ENCODE measurements at regions not wholly inside any gene's neighbourhood (a gene's known extent, or its start where the extent isn't known, plus 50 kb on each side); places are given as distances from the start of the nearest gene placed in this dataset.

GRCh38 chr4:22962295-22962694 lies 269.6 kb downstream of the GBA3 start:
- Histone ChIP-seq H3K36me3 (ENCODE audit: insufficient read depth, low read length) (no peaks in the 10 kb centered on the region), H2AFZ (ENCODE audit: low read depth, low read length) (no peak overlapping the region), H3K27me3 (ENCODE audit: insufficient read depth, low read length, poor library complexity) (no peaks in the 10 kb centered on the region), H3K9me3 (ENCODE audit: insufficient read depth, low read length, severe bottlenecking) (no peaks in the 10 kb centered on the region), H3K79me2 (ENCODE audit: insufficient read depth, low read length) (no peaks in the 10 kb centered on the region), H3K4me1 (ENCODE audit: insufficient read depth, low read length) (no peaks in the 10 kb centered on the region), H3K4me2 (ENCODE audit: insufficient read depth, low read length) (no peak overlapping the region), H4K20me1 (ENCODE audit: insufficient read depth, low read length) (no peaks in the 10 kb centered on the region), H3K9ac (ENCODE audit: low read depth, low read length) (no peak overlapping the region), H3K4me3 (ENCODE audit: low read depth in 1 of 2, low read length in 2 of 2) (no peak overlapping the region), H3K27ac (ENCODE audit: low read length) (no peak overlapping the region)
- TF ChIP-seq CTCF (IDR thresholded peaks at IDR 0.05; ENCODE audit: borderline replicate concordance, extremely low read depth, low read length, poor library complexity, severe bottlenecking) (peak; percentile 40), EZH2 (IDR thresholded peaks at IDR 0.05; ENCODE audit: borderline replicate concordance, low read depth, low read length, severe bottlenecking) (no peak)
- DNase-seq (no peak), ATAC-seq (ENCODE audit: insufficient read depth, low read depth) (no peak)

- Histone ChIP-seq H3K36me3 (ENCODE audit: insufficient read depth, low read length) (no peaks in the 10 kb centered on the region), H3K79me2 (ENCODE audit: insufficient read depth, low read length) (no peaks in the 10 kb centered on the region), H3K4me1 (ENCODE audit: insufficient read depth, low read length) (no peaks in the 10 kb centered on the region), H3K4me3 (ENCODE audit: low read depth in 1 of 2, low read length in 2 of 2) (no peak overlapping the region), H3K27me3 (ENCODE audit: insufficient read depth, low read length, poor library complexity) (no peaks in the 10 kb centered on the region), H3K4me2 (ENCODE audit: insufficient read depth, low read length) (no peak overlapping the region), H3K9me3 (ENCODE audit: insufficient read depth, low read length, severe bottlenecking) (no peaks in the 10 kb centered on the region), H3K9ac (ENCODE audit: low read depth, low read length) (no peak overlapping the region), H4K20me1 (ENCODE audit: insufficient read depth, low read length) (no peaks in the 10 kb centered on the region), H2AFZ (ENCODE audit: low read depth, low read length) (no peak overlapping the region), H3K27ac (ENCODE audit: low read length) (no peak overlapping the region)
- DNase-seq (no peak), ATAC-seq (ENCODE audit: insufficient read depth, low read depth) (no peak)
- no peak for TF ChIP-seq EZH2 (IDR thresholded peaks at IDR 0.05; ENCODE audit: borderline replicate concordance, low read depth, low read length, severe bottlenecking)
- no peak for TF ChIP-seq CTCF (IDR thresholded peaks at IDR 0.05; ENCODE audit: borderline replicate concordance, extremely low read depth, low read length, poor library complexity, severe bottlenecking)
These were observed 266.7 kb downstream of the GBA3 start for GRCh38 chr4:22959483-22959882.

GRCh38 chr4:22957774-22958309 lies 265.1 kb downstream of the GBA3 start:
- H4K20me1 ChIP-seq (ENCODE audit: insufficient read depth, low read length) = no peaks in the 10 kb centered on the region
- TF ChIP-seq EZH2 (IDR thresholded peaks at IDR 0.05; ENCODE audit: borderline replicate concordance, low read depth, low read length, severe bottlenecking) = no peak
- TF ChIP-seq CTCF (IDR thresholded peaks at IDR 0.05; ENCODE audit: borderline replicate concordance, extremely low read depth, low read length, poor library complexity, severe bottlenecking) = no peak
- H3K4me2 ChIP-seq (ENCODE audit: insufficient read depth, low read length) = no peak overlapping the region
- H3K27ac ChIP-seq (ENCODE audit: low read length) = no peak overlapping the region
- no peaks in the 10 kb centered on the region for H3K9me3 ChIP-seq (ENCODE audit: insufficient read depth, low read length, severe bottlenecking)
- no peak overlapping the region for H3K4me3 ChIP-seq (ENCODE audit: low read depth in 1 of 2, low read length in 2 of 2)
- no peaks in the 10 kb centered on the region for H3K27me3 ChIP-seq (ENCODE audit: insufficient read depth, low read length, poor library complexity)
- H2AFZ ChIP-seq (ENCODE audit: low read depth, low read length) = no peak overlapping the region
- H3K4me1 ChIP-seq (ENCODE audit: insufficient read depth, low read length) = no peaks in the 10 kb centered on the region
- no peak for ATAC-seq (ENCODE audit: insufficient read depth, low read depth)
- H3K79me2 ChIP-seq (ENCODE audit: insufficient read depth, low read length) = no peaks in the 10 kb centered on the region
- no peak for DNase-seq
- no peak overlapping the region for H3K9ac ChIP-seq (ENCODE audit: low read depth, low read length)
- no peaks in the 10 kb centered on the region for H3K36me3 ChIP-seq (ENCODE audit: insufficient read depth, low read length)

Data from DND-41 (cell line).